NCI-H69 (cell line): ENCODE measurements at regions not wholly inside any gene's neighbourhood (a gene's known extent, or its start where the extent isn't known, plus 50 kb on each side); places are given as distances from the start of the nearest gene placed in this dataset.
A peak's percentile ranks its signal among the peaks of the same experiment; 100 is the strongest.
"Not testable (repeated sequence)": the region's sequence is repeated elsewhere in the genome, so short reads cannot be mapped to it uniquely, and the experiment has no call there.

Source experiments
- DNase-seq: peaks from one replicate; lab custom pipeline; 2025; lab: John Stamatoyannopoulos, UW

DNA sequence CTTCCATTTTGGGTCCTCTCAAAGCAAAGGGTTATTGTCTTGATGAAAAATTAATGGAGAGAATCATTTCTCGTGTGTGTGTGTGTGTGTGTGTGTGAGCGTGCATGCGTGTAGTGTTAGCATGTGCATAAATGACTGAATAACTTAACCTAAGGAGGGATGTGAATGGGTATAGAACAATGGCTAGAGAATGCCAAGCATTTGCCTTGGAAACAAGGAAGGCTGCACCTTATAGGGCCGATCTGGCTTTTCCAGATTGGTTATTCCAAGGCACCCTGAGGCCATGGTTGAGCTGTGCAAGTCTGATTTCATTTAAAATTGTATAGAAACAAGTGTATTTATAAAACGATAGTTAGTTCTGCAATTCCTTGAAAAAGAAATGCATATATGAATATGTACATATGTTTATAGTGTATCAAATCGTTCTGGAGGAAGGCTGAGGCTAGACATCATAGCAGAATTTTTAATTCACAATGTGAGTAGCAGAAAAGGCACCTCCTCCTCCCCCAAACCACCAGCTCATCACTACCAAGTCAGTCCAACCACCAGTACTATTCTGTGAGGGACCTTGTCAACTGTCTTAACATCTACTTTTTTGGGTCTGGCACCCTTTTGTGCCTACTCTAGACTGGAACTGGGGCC, 322.7 kb upstream of the ISX start:
- DNase-seq, result no peak

- peak; percentile 91 for DNase-seq
Observed at GRCh38 chr22:34760276-34761008, 305.5 kb upstream of the ISX start.

DNA sequence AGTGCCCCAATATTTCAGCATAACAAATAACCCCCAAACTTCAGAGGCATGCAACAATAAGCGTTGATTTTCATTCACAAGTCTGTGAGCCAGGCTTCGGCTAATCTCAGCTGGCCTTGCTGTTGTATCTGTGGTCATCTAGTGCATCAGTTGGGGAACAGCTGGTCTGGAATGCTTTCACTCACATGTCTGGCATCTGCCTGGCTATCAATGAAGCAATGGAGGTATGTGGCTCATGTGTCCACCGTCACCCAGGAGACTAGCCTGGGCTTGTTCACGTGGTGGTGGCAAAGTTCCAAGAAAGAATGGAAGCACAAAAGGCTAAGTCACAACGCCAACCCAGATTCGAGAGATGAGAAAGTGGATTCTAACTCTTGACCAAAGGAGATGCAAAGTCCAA, 304.8 kb upstream of the ISX start:
- DNase-seq, result peak; percentile 83

DNA sequence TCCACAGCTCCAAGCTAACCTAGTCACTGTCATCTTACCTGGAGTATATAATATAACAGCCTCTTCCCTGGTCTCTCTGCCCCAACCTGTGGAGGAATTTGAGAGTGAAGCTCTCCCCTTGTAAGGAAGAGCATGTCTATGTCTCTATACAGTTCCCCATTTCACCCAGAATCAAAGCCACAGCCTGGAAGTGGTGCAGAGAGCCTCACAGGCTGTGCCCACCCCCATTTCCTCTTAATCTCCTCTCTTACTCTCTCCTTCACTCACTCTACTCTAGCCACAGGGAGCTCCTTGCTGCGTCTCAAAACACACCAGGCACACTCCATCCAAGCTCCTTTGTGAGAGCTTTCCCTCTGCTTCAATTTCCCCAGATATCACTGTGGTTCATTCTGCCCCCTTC, 302.5 kb upstream of the ISX start:
- no peak for DNase-seq

DNA sequence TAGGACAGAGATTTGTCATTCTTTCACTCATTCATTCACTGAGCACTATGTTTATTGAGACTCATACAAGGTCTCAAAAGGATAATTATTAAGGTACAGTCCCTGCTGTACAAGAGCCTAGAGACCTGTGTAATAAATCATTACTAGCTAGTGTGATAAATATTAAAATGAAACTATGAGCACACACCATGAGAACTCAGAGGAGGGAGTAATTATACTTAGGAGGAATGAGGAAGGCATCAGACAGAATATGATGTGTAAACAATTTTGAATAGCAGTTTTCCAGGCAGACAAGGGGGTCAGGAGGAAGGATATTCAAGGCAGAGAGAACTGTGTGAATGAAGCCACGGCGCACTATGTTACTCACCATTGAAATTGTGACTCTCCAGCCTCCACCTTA, 300.8 kb upstream of the ISX start:
- peak; percentile 38 for DNase-seq

DNA sequence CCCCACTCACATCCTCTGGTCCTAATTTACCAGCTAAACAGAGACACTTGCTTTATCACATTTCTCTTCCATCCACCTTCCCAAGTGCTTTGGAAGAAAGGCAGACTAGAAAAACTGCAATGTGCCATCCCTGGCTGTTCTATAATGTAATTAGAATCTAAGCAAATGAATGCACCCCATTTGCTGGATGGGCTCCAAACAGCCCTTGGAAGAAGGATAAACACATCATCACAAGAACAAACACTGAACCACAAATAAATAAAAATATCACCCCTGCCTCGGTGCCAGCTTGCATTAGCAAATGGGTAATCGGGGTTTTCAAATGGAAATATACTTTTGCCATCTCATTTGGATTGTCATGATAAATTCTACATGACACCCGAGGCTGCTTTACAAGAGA, 296.6 kb upstream of the ISX start:
- DNase-seq, result no peak

GRCh38 chr22:34776817-34777216, 289.1 kb upstream of the ISX start:
- DNase-seq, result no peak

- DNase-seq, result peak; percentile 57
Observed at GRCh38 chr22:34781681-34782080, 284.3 kb upstream of the ISX start.

- DNase-seq, result peak; percentile 99
Observed at GRCh38 chr22:34783436-34783835, 282.5 kb upstream of the ISX start.

DNA sequence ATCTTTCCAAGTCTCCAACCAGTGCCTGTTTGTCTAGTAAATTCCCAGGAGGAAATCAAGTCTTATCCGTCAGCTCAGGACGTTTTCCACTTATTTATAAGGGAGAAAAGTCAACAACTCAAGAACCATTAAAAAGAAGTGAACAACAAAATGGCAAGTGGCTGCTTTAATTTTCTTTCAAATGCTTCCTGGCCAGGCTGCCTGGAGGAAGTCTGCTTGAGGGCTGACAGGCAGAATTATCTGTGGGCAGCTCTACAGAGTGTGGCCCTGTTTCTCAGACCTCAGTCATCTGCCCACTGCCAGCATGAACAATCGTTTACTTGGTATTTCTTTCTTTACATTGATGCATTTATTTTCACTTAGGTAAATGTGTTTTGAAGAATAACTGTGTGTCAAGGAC, 281.9 kb upstream of the ISX start:
- DNase-seq, result peak; percentile 81

DNA sequence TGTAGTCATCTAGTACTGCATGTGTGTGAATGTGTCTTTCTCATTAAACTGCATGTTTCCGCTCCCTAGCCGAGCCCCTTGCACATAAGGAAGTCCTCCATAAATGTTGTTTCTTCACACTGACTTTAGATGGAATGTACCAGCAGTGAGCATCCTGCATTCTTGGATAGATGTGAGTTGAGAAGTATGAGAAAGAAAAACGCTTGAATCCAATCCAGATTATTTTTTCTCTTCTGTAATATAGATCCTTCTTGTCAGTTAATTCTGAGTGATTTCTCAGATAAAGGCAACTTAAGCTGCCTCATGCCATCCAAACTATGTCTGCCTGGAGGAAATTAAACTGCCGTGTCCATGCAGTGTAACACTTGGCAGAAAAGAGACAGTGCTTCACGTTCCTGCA, 268.1 kb upstream of the ISX start:
- no peak for DNase-seq

DNA sequence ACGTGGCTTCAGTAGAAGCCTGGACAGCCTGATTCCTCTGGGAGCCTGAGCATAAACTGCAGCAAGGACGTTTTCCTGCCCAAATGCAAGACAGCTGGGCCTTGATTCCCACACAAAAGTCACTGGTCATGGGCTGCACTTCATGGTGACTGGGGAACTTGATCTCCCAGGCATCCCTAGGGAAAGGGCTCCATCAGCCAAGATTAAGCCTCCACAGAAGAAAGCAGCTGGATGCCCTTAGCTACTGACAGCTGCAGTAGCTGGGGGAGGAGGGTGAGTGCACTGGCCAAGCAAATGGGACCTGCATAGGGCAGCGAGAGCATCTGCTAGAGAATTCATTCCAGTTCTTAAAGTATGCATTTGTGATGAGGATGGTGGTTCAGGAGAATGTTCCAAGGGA, 267.4 kb upstream of the ISX start:
- DNase-seq, result peak; percentile 76

DNA sequence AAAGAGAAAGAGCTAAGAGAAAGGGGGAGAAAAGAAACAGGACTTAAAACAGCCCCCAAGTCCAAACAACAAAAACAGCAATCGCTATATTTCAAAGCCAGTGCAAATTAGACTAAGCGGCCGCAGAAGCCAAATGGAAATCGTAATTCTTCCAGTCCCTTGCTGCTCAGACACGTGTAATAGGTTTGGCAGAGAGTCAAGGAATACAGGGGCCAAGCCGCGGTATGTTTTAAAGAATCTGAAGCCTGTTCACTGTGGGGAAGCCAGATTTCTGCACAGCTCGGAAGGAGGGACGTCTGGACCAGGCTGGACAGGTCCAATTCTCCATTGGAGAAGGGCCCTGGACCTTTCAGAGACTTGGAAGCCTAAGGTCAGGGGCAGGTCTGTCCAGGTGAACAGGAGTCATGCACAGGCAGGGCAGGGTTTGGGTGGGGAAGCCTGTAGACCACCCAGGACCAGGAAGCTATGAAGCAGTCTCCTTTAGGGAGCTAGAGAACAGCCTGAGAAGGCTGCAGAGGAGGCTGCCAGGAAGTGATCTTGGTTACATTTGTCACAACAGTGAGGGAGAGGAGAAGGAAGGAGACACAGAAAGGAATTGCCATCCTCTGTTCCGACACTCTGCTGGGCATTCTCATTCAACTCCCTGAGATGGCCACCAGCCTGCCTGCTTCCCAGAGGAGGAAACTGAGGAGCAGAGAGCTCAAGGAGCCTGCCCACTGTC, 265.5 kb upstream of the ISX start:
- peak; percentile 80 for DNase-seq

- no peak for DNase-seq
Observed at GRCh38 chr22:34801221-34801620, 264.7 kb upstream of the ISX start.

GRCh38 chr22:34804091-34804490, 261.9 kb upstream of the ISX start:
- DNase-seq, result no peak

GRCh38 chr22:34804604-34805003, 261.4 kb upstream of the ISX start:
- DNase-seq, result peak; percentile 79

DNA sequence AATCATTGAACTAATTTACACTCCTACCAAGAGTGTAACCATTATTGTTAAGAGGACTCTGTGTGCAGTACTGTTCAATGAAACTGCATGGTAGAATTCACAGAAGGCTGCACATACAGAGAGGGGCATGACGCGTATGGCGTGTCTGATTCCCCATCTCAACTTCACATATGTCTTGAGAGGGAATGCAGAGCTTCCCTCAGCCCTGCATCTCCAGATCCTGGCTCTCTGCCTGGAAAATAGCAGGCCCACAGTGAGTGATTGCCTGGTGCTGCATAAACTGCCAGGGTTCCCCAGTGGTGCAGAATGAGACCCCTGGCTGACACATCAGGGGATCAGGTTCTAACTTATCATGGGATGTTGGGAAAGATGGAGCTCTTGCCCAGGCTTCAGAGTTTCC, 260.2 kb upstream of the ISX start:
- peak; percentile 32 for DNase-seq

DNA sequence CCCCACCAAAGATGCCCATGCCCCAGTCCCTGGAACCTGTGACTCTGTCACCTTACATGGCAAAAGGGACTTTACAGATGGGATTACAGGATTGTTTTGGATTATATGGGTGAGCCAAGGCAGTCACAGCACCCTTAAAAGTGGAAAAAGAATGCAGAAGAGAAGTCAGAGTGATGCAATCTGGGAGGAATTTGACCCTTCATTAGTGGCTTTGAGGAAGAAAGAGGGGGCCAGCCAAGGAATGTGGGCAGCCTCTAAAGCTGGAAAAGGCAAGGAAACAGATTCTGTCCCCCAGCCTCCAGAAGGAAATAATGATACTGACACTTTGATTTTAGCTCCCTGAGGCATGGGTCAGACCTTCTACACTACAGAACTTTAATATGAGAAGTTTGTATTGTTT, 257.3 kb upstream of the ISX start:
- no peak for DNase-seq

GRCh38 chr22:34812631-34813030, 253.3 kb upstream of the ISX start:
- DNase-seq, result peak; percentile 9

DNA sequence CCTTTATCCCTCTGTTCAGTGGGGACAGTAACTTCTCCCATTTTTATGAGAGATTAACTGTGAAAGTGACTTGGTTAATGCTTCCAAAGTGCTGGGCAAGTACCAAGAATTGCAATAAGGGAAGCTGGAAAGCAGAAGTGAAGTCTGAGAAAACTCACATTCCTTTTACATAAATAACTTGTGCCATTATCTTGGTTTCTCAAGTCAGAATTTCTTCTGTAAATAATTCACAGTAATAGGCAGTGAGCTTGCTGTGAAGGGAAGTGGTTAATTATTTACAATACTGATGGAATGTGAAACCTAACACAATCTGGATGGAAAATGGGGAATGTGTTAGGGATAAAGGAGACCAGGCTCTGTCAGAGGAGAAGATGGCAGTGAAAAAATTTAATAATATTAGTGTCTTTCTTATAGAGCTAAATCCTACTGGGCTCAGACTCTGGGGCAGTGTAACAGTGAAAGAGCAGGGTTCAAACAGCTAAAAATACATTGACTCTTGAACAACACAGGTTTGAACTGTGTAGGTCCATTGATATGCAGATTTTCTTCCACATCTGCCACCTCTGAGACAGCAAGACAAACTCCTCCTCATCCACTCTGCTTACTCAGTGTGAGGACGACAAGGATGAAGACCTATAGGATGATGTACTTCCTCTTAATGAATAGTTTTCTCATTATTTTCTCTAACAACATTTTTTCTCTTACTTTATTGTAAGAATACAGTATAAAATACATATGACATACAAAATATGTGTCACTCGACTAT, 251.5 kb upstream of the ISX start:
- DNase-seq, result no peak

DNA sequence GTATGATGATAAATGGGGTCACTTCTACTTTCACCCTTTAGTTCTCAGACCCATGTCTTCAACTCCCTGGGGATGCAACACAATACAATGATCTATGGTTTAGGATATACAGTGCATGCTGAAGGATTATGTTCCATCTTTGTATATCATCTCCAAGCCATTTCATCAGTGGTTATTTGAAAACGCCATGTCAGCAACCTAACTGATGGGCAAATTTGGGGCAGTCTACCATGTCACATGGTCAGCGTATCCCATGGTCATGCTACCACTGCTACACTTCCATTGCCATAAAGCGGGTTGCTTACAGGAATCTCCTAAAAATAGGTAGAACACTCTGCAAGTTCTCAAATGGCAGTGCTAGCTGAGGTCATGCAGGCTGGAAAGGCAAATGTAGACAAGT, 236.5 kb upstream of the ISX start:
- no peak for DNase-seq

- no peak for DNase-seq
Observed at GRCh38 chr22:34834059-34834458, 231.9 kb upstream of the ISX start.

DNA sequence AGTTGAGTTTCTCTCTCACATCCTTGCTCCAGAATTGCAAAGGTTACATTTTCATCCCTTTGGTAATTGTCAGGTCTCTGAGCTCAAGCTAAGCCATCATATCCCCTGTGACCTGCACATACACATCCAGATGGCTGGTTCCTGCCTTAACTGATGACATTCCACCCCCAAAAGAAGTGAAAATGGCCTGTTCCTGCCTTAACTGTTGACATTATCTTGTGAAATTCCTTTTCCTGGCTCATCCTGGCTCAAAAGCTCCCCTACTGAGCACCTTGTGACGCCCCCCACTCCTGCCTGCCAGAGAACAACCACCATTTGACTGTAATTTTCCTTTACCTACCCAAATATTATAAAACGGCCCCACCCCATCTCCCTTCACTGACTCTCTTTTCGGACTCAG, 231.4 kb upstream of the ISX start:
- DNase-seq, result not testable (repeated sequence)
